ENCODE measurements at regions not wholly inside any gene's neighbourhood (a gene's known extent, or its start where the extent isn't known, plus 50 kb on each side); places are given as distances from the start of the nearest gene placed in this dataset.

- Histone ChIP-seq H3K4me1 (ENCODE audit: control insufficient read depth, insufficient read depth, low read length) (no peaks in the 10 kb centered on the region), H3K27ac (ENCODE audit: low read length) (no peak overlapping the region), H3K27me3 (ENCODE audit: control insufficient read depth, insufficient read depth, low read length) (no peaks in the 10 kb centered on the region), H3K9me3 (ENCODE audit: control insufficient read depth, low read depth, low read length) (no peaks in the 10 kb centered on the region), H3K36me3 (ENCODE audit: control insufficient read depth, insufficient read depth, low read length) (no peaks in the 10 kb centered on the region), H3K4me3 (ENCODE audit: low read length) (no peak overlapping the region)
- DNase-seq = no peak
- WGBS (ENCODE audit: insufficient coverage, low lambda C conversion rate) = no CpG with 5 or more reads among the region's 2 CpGs
Measured at GRCh38 chr11:112520354-112520753, 259.7 kb upstream of the PLET1 start.

GRCh38 chr11:112522536-112522935, 261.9 kb upstream of the PLET1 start:
- Histone ChIP-seq H3K4me1 (ENCODE audit: control insufficient read depth, insufficient read depth, low read length) (no peaks in the 10 kb centered on the region), H3K4me3 (ENCODE audit: low read length) (no peak overlapping the region), H3K27ac (ENCODE audit: low read length) (no peak overlapping the region), H3K27me3 (ENCODE audit: control insufficient read depth, insufficient read depth, low read length) (no peaks in the 10 kb centered on the region), H3K9me3 (ENCODE audit: control insufficient read depth, low read depth, low read length) (no peaks in the 10 kb centered on the region), H3K36me3 (ENCODE audit: control insufficient read depth, insufficient read depth, low read length) (no peaks in the 10 kb centered on the region)
- no CpG with 5 or more reads among the region's 1 CpG for WGBS (ENCODE audit: insufficient coverage, low lambda C conversion rate)
- DNase-seq = no peak

GRCh38 chr11:112523031-112523430, 262.4 kb upstream of the PLET1 start:
- no peak overlapping the region for H3K4me3 ChIP-seq (ENCODE audit: low read length)
- no peak overlapping the region for H3K27ac ChIP-seq (ENCODE audit: low read length)
- no CpG with 5 or more reads among the region's 1 CpG for WGBS (ENCODE audit: insufficient coverage, low lambda C conversion rate)
- H3K27me3 ChIP-seq (ENCODE audit: control insufficient read depth, insufficient read depth, low read length) = no peaks in the 10 kb centered on the region
- DNase-seq = no peak
- H3K9me3 ChIP-seq (ENCODE audit: control insufficient read depth, low read depth, low read length) = no peaks in the 10 kb centered on the region
- no peaks in the 10 kb centered on the region for H3K36me3 ChIP-seq (ENCODE audit: control insufficient read depth, insufficient read depth, low read length)
- no peaks in the 10 kb centered on the region for H3K4me1 ChIP-seq (ENCODE audit: control insufficient read depth, insufficient read depth, low read length)

- H3K4me3 ChIP-seq (ENCODE audit: low read length) = no peak overlapping the region
- no peak overlapping the region for H3K27ac ChIP-seq (ENCODE audit: low read length)
- no peaks in the 10 kb centered on the region for H3K27me3 ChIP-seq (ENCODE audit: control insufficient read depth, insufficient read depth, low read length)
- no peak for DNase-seq
- WGBS (ENCODE audit: insufficient coverage, low lambda C conversion rate) = no CpG with 5 or more reads among the region's 4 CpGs
- H3K4me1 ChIP-seq (ENCODE audit: control insufficient read depth, insufficient read depth, low read length) = no peaks in the 10 kb centered on the region
- no peaks in the 10 kb centered on the region for H3K36me3 ChIP-seq (ENCODE audit: control insufficient read depth, insufficient read depth, low read length)
- H3K9me3 ChIP-seq (ENCODE audit: control insufficient read depth, low read depth, low read length) = no peaks in the 10 kb centered on the region
Measured at GRCh38 chr11:112523477-112523876, 262.8 kb upstream of the PLET1 start.

GRCh38 chr11:112523951-112524350, 263.3 kb upstream of the PLET1 start:
- H3K27me3 ChIP-seq (ENCODE audit: control insufficient read depth, insufficient read depth, low read length) = no peaks in the 10 kb centered on the region
- H3K27ac ChIP-seq (ENCODE audit: low read length) = no peak overlapping the region

GRCh38 chr11:112524798-112525197, 264.1 kb upstream of the PLET1 start:
- Histone ChIP-seq H3K4me3 (ENCODE audit: low read length) (no peak overlapping the region), H3K36me3 (ENCODE audit: control insufficient read depth, insufficient read depth, low read length) (no peaks in the 10 kb centered on the region), H3K4me1 (ENCODE audit: control insufficient read depth, insufficient read depth, low read length) (no peaks in the 10 kb centered on the region), H3K27me3 (ENCODE audit: control insufficient read depth, insufficient read depth, low read length) (no peaks in the 10 kb centered on the region), H3K27ac (ENCODE audit: low read length) (no peak overlapping the region), H3K9me3 (ENCODE audit: control insufficient read depth, low read depth, low read length) (no peaks in the 10 kb centered on the region)
- no peak for DNase-seq
- no CpG with 5 or more reads among the region's 4 CpGs for WGBS (ENCODE audit: insufficient coverage, low lambda C conversion rate)

More at GRCh38 chr11:112523951-112524350, 263.3 kb upstream of the PLET1 start:
- DNase-seq = no peak
- H3K9me3 ChIP-seq (ENCODE audit: control insufficient read depth, low read depth, low read length) = no peaks in the 10 kb centered on the region
- no peak overlapping the region for H3K4me3 ChIP-seq (ENCODE audit: low read length)
- WGBS (ENCODE audit: insufficient coverage, low lambda C conversion rate) = no CpG with 5 or more reads among the region's 2 CpGs
- H3K36me3 ChIP-seq (ENCODE audit: control insufficient read depth, insufficient read depth, low read length) = no peaks in the 10 kb centered on the region
- H3K4me1 ChIP-seq (ENCODE audit: control insufficient read depth, insufficient read depth, low read length) = no peaks in the 10 kb centered on the region

GRCh38 chr11:112525270-112525669, 264.6 kb upstream of the PLET1 start:
- no peaks in the 10 kb centered on the region for H3K27me3 ChIP-seq (ENCODE audit: control insufficient read depth, insufficient read depth, low read length)
- H3K27ac ChIP-seq (ENCODE audit: low read length) = no peak overlapping the region
- H3K4me3 ChIP-seq (ENCODE audit: low read length) = no peak overlapping the region
- DNase-seq = no peak
- H3K36me3 ChIP-seq (ENCODE audit: control insufficient read depth, insufficient read depth, low read length) = no peaks in the 10 kb centered on the region
- no CpG with 5 or more reads among the region's 5 CpGs for WGBS (ENCODE audit: insufficient coverage, low lambda C conversion rate)
- no peaks in the 10 kb centered on the region for H3K9me3 ChIP-seq (ENCODE audit: control insufficient read depth, low read depth, low read length)
- no peaks in the 10 kb centered on the region for H3K4me1 ChIP-seq (ENCODE audit: control insufficient read depth, insufficient read depth, low read length)

GRCh38 chr11:112525844-112526590, 265.4 kb upstream of the PLET1 start:
- no peaks in the 10 kb centered on the region for H3K27me3 ChIP-seq (ENCODE audit: control insufficient read depth, insufficient read depth, low read length)
- DNase-seq = no peak
- WGBS (ENCODE audit: insufficient coverage, low lambda C conversion rate) = 100% methylated on average over 1 of the region's 7 CpGs
- no peak overlapping the region for H3K27ac ChIP-seq (ENCODE audit: low read length)
- H3K4me3 ChIP-seq (ENCODE audit: low read length) = no peak overlapping the region
- no peaks in the 10 kb centered on the region for H3K9me3 ChIP-seq (ENCODE audit: control insufficient read depth, low read depth, low read length)
- no peaks in the 10 kb centered on the region for H3K4me1 ChIP-seq (ENCODE audit: control insufficient read depth, insufficient read depth, low read length)
- no peaks in the 10 kb centered on the region for H3K36me3 ChIP-seq (ENCODE audit: control insufficient read depth, insufficient read depth, low read length)

- no peaks in the 10 kb centered on the region for H3K36me3 ChIP-seq (ENCODE audit: control insufficient read depth, insufficient read depth, low read length)
- H3K4me1 ChIP-seq (ENCODE audit: control insufficient read depth, insufficient read depth, low read length) = no peaks in the 10 kb centered on the region
- no peaks in the 10 kb centered on the region for H3K27me3 ChIP-seq (ENCODE audit: control insufficient read depth, insufficient read depth, low read length)
- DNase-seq = no peak
- no peaks in the 10 kb centered on the region for H3K9me3 ChIP-seq (ENCODE audit: control insufficient read depth, low read depth, low read length)
- no peak overlapping the region for H3K27ac ChIP-seq (ENCODE audit: low read length)
- no peak overlapping the region for H3K4me3 ChIP-seq (ENCODE audit: low read length)
- no CpG with 5 or more reads among the region's 2 CpGs for WGBS (ENCODE audit: insufficient coverage, low lambda C conversion rate)
Measured at GRCh38 chr11:112526699-112527416, 266.2 kb upstream of the PLET1 start.

- Histone ChIP-seq H3K4me3 (ENCODE audit: low read length) (no peak overlapping the region), H3K27me3 (ENCODE audit: control insufficient read depth, insufficient read depth, low read length) (no peaks in the 10 kb centered on the region), H3K4me1 (ENCODE audit: control insufficient read depth, insufficient read depth, low read length) (no peaks in the 10 kb centered on the region), H3K9me3 (ENCODE audit: control insufficient read depth, low read depth, low read length) (no peaks in the 10 kb centered on the region), H3K27ac (ENCODE audit: low read length) (no peak overlapping the region), H3K36me3 (ENCODE audit: control insufficient read depth, insufficient read depth, low read length) (no peaks in the 10 kb centered on the region)
- WGBS (ENCODE audit: insufficient coverage, low lambda C conversion rate) = 87% methylated on average over 4 of the region's 4 CpGs
- no peak for DNase-seq
Measured at GRCh38 chr11:112529071-112529470, 268.4 kb upstream of the PLET1 start.

All from large intestine (tissue), 3 donors.